GM23248 (cell line): ENCODE measurements at regions not wholly inside any gene's neighbourhood (a gene's known extent, or its start where the extent isn't known, plus 50 kb on each side); places are given as distances from the start of the nearest gene placed in this dataset.

Experiments used
- EZH2 ChIP-seq: fragments of 200-600 bp; sonication (generic); IDR thresholded peaks from 2 replicates; pipeline ENCODE4 v1.6.1; 2018; ENCODE audit warnings: antibody characterized with exemption, mild to moderate bottlenecking; ENCODE audit not compliant: insufficient read depth, poor library complexity, severe bottlenecking
- EZH2phosphoT487 ChIP-seq: fragments of 200-600 bp; sonication (generic); IDR thresholded peaks from 2 replicates; pipeline ENCODE4 v1.6.1; 2018; ENCODE audit warnings: antibody characterized with exemption, moderate library complexity, mild to moderate bottlenecking, low read depth; ENCODE audit not compliant: insufficient read depth

GRCh38 chr16:66133643-66134338 is 232.7 kb upstream of the CDH5 start:
- TF ChIP-seq EZH2phosphoT487: no peak
- no peak for TF ChIP-seq EZH2
